B cell (primary cell): ENCODE measurements at regions not wholly inside any gene's neighbourhood (a gene's known extent, or its start where the extent isn't known, plus 50 kb on each side); places are given as distances from the start of the nearest gene placed in this dataset.

Experiments
- ATAC-seq: fragments of 200-7000 bp; cut with Tn5 transposase; one replicate; pipeline ENCODE4 v1.10.0; 2021; ENCODE audit warnings: low read depth, mild to moderate bottlenecking, moderate number of reproducible peaks, moderate library complexity
- CTCF ChIA-PET: fragments of 350-600 bp; sonication (Branson Sonifier 250); formaldehyde crosslinking; loops from one replicate; lab custom pipeline; 2021; ENCODE audit warnings: antibody characterized with exemption, inconsistent platforms; lab: Charles Lee
- POLR2A ChIA-PET: fragments of 350-600 bp; sonication (Branson Sonifier 250); formaldehyde crosslinking; loops from one replicate; lab custom pipeline; 2021; ENCODE audit warnings: antibody characterized with exemption; lab: Charles Lee
- DNase-seq: peaks from one replicate; pipeline ENCODE4 v3.0.0; 2013
- H2AFZ ChIP-seq: 2 replicates; pipeline ENCODE4 v1.6.1; 2012; ENCODE audit warnings: mild to moderate bottlenecking, low read depth, low read length; ENCODE audit not compliant: insufficient read depth, poor library complexity, severe bottlenecking
- H3K27ac ChIP-seq, 2 donors: 1 replicate in 1 of 2; 2 replicates in 1 of 2; pipeline ENCODE4 v1.5.1; 2012 to 2013; ENCODE audit warnings: low read length in 2 of 2, mild to moderate bottlenecking in 2 of 2, moderate library complexity in 1 of 2
- H3K27me3 ChIP-seq, 4 experiments: fragments of 200-600 bp in 1 of 4; sonication (generic) in 1 of 4; replicated peaks in 1 of 4; 1 replicate in 2 of 4; 2 replicates in 2 of 4; pipeline versions ENCODE4 v1.6.1 to v1.7.0; 2013 to 2016; ENCODE audit warnings: low read length in 3 of 4, mild to moderate bottlenecking in 2 of 4, mixed read lengths in 1 of 4, moderate library complexity in 1 of 4; ENCODE audit not compliant: insufficient read depth in 4 of 4, control insufficient read depth in 3 of 4; ENCODE audit errors: control extremely low read depth in 1 of 4
- H3K36me3 ChIP-seq, 2 experiments: replicated peaks in 1 of 2; 1 replicate in 1 of 2; 2 replicates in 1 of 2; pipeline versions ENCODE4 v1.6.1 to v1.7.1; 2013; ENCODE audit warnings: low read length in 1 of 2; ENCODE audit not compliant: insufficient read depth in 2 of 2, control insufficient read depth in 1 of 2; ENCODE audit errors: control extremely low read depth in 1 of 2, extremely low read depth in 1 of 2
- H3K4me1 ChIP-seq, 2 donors: fragments of 200-600 bp in 1 of 2; sonication (generic) in 1 of 2; 1 replicate in 1 of 2; 2 replicates in 1 of 2; pipeline versions ENCODE4 v1.5.1 to v1.6.1; 2013 to 2017; ENCODE audit warnings: low read length in 2 of 2; ENCODE audit not compliant: control insufficient read depth in 2 of 2, insufficient read depth in 2 of 2
- H3K4me2 ChIP-seq: replicated peaks from 2 replicates; pipeline ENCODE3; 2012; ENCODE audit warnings: mild to moderate bottlenecking, low read depth, low read length; ENCODE audit not compliant: poor library complexity, severe bottlenecking
- H3K4me3 ChIP-seq, 5 experiments: fragments of 200-600 bp in 1 of 5; sonication (generic) in 1 of 5; 1 replicate in 3 of 5; 2 replicates in 2 of 5; pipeline versions ENCODE4 v1.5.1 to v1.7.0; 2011 to 2016; ENCODE audit warnings: low read length in 4 of 5, mild to moderate bottlenecking in 4 of 5, low read depth in 2 of 5, control low read depth in 1 of 5, moderate library complexity in 1 of 5; ENCODE audit not compliant: insufficient read depth in 1 of 5; ENCODE audit errors: control extremely low read depth in 1 of 5, extremely low read depth in 1 of 5
- H3K79me2 ChIP-seq: fragments of 200-600 bp; sonication (generic); one replicate; pipeline ENCODE4 v1.6.0; 2016; ENCODE audit warnings: low read length; ENCODE audit not compliant: control insufficient read depth, insufficient read depth
- H3K9ac ChIP-seq: fragments of 200-600 bp; sonication (generic); 2 replicates; pipeline ENCODE4 v1.6.1; 2017; ENCODE audit warnings: mild to moderate bottlenecking, low read length, moderate library complexity
- H3K9me3 ChIP-seq, 3 donors: one replicate each; pipeline versions ENCODE4 v1.6.1 to v1.7.1; 2013; ENCODE audit warnings: low read length in 2 of 3; ENCODE audit not compliant: control insufficient read depth in 2 of 3, insufficient read depth in 1 of 3; ENCODE audit errors: control extremely low read depth in 1 of 3
- H4K20me1 ChIP-seq: 2 replicates; pipeline ENCODE4 v1.6.0; 2012; ENCODE audit warnings: mild to moderate bottlenecking, low read length; ENCODE audit not compliant: insufficient read depth, control insufficient read depth, poor library complexity, severe bottlenecking
- H3K27ac Mint-ChIP-seq: one replicate; pipeline ENCODE4 v1.8.0; 2021; ENCODE audit warnings: mixed read lengths
- H3K27me3 Mint-ChIP-seq: one replicate; pipeline ENCODE4 v1.8.0; 2021; ENCODE audit warnings: mixed read lengths
- H3K4me1 Mint-ChIP-seq: one replicate; pipeline ENCODE4 v1.8.0; 2021; ENCODE audit warnings: mixed read lengths
- H3K4me3 Mint-ChIP-seq: one replicate; pipeline ENCODE4 v1.8.0; 2021; ENCODE audit warnings: mixed read lengths
- H3K9me3 Mint-ChIP-seq: one replicate; pipeline ENCODE4 v1.8.0; 2022; ENCODE audit warnings: mixed read lengths; ENCODE audit not compliant: insufficient read depth
- CTCF ChIP-seq: fragments of 200-600 bp; IDR thresholded peaks from one replicate; pipeline ENCODE4 v1.8.0; 2022; ENCODE audit warnings: antibody characterized with exemption, mild to moderate bottlenecking
- EZH2 ChIP-seq: IDR thresholded peaks from 2 replicates; pipeline ENCODE4 v1.6.1; 2012; ENCODE audit warnings: borderline replicate concordance, low read depth, mild to moderate bottlenecking, moderate library complexity, low read length; ENCODE audit not compliant: insufficient read depth, poor library complexity, severe bottlenecking
- WGBS: methylation state at CpG from one replicate; pipeline ENCODE4 v1.1.5; 2013; ENCODE audit warnings: missing lambda C conversion rate; ENCODE audit not compliant: insufficient coverage; 5-methylcytosine and 5-hydroxymethylcytosine counted together
- intact Hi-C: fragments of 100-400 bp; cut with micrococcal nuclease; formaldehyde crosslinking; loops from one replicate; pipeline ENCODE4 v1.10.0; 2022

DNA sequence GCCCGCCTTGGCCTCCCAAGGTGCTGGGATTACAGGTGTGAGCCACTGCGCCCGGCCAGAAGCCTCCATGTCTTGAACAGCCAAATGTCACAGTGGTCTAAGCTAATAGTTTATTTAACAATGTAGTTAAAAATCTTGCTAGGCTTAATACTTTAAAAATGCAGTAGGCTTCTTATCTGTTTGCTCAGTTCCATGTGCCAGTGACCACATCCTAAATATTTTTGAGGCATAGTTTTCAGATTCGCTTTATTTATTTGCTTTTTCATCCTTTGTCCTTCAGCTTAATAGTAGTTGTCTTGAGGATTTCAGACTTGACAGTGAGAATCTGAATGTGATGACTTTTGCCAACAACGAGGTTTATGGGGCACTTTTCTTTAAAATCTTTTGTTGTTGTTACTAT is 59.9 kb upstream of the PRRX1 start:
- Mint-ChIP-seq H3K9me3 (peaks cover 9% of the 10 kb centered on the region), H3K4me3 (no peak overlapping the region), H3K27ac (no peak overlapping the region), H3K4me1 (no peaks in the 10 kb centered on the region), H3K27me3 (no peaks in the 10 kb centered on the region)
- no peak overlapping the region for H3K4me2 ChIP-seq
- H3K27me3 ChIP-seq: no peaks in the 10 kb centered on the region
- H3K9me3 ChIP-seq: peaks cover 0 to 12% (median 6%) of the 10 kb centered on the region in 3 donors
- H4K20me1 ChIP-seq: no peaks in the 10 kb centered on the region
- H3K4me1 ChIP-seq: no peaks in the 10 kb centered on the region
- H3K27ac ChIP-seq: no peak overlapping the region
- H3K9ac ChIP-seq: no peak overlapping the region
- DNase-seq: no peak
- H3K4me3 ChIP-seq: no peak overlapping the region
- no peak for TF ChIP-seq CTCF
- TF ChIP-seq EZH2: no peak
- ChIA-PET CTCF (interaction anchor here (1.2 kb wide), 1 partner anchor 16 kb away, joined by 3 read pairs; no protein-coding TSS in a partner anchor), POLR2A (no interaction called here)
- no peak overlapping the region for H2AFZ ChIP-seq
- no peaks in the 10 kb centered on the region for H3K79me2 ChIP-seq
- no peak for ATAC-seq
- intact Hi-C loops: no loop called here
- no peaks in the 10 kb centered on the region for H3K36me3 ChIP-seq
- 100% methylated on average over 1 of the region's 5 CpGs for WGBS

DNA sequence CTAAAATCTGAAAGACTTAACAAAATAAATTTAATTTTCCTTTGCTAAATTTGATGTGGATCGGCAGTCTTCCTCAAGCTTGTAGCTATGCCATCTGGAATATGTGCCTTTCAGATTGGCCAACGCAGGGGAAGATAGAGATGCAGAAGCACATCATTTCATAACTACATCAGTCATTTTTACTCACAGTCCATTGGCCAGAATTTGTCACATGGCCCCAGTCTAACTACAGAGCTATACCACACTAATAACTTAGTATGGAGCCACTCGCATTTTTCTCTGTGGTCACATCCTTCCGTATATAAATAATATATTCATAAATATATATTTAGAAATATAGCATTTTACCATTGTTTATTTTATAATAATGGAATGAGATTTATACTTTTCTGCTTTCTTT is 59.0 kb upstream of the PRRX1 start:
- no peak overlapping the region for H3K27ac Mint-ChIP-seq
- DNase-seq (no peak), ATAC-seq (no peak)
- no peak overlapping the region for H3K4me3 Mint-ChIP-seq
- H3K4me3 ChIP-seq: no peak overlapping the region
- H4K20me1 ChIP-seq: no peaks in the 10 kb centered on the region
- no peak overlapping the region for H3K9ac ChIP-seq
- TF ChIP-seq CTCF (no peak), EZH2 (no peak)
- H3K4me1 ChIP-seq: no peaks in the 10 kb centered on the region
- no peaks in the 10 kb centered on the region for H3K4me1 Mint-ChIP-seq
- H3K27ac ChIP-seq: no peak overlapping the region
- intact Hi-C loops: no loop called here
- ChIA-PET CTCF (interaction anchor here (1.2 kb wide), 1 partner anchor 17 kb away, joined by 3 read pairs; no protein-coding TSS in a partner anchor), POLR2A (no interaction called here)
- H3K4me2 ChIP-seq: no peak overlapping the region
- H3K36me3 ChIP-seq: no peaks in the 10 kb centered on the region
- no peaks in the 10 kb centered on the region for H3K27me3 ChIP-seq
- WGBS: 100% methylated on average over 2 of the region's 4 CpGs
- no peaks in the 10 kb centered on the region for H3K27me3 Mint-ChIP-seq
- peaks cover 0 to 12% (median 6%) of the 10 kb centered on the region in 3 donors for H3K9me3 ChIP-seq
- H2AFZ ChIP-seq: no peak overlapping the region
- H3K9me3 Mint-ChIP-seq: peaks cover 9% of the 10 kb centered on the region
- H3K79me2 ChIP-seq: no peaks in the 10 kb centered on the region
